ENCODE measurements at regions not wholly inside any gene's neighbourhood (a gene's known extent, or its start where the extent isn't known, plus 50 kb on each side); places are given as distances from the start of the nearest gene placed in this dataset.

- TF ChIP-seq POLR2A (IDR thresholded peaks at IDR 0.05): no peak
- no peak for TF ChIP-seq CTCF (IDR thresholded peaks at IDR 0.05)
These were observed 50.4 kb upstream of the SERTAD2 start for GRCh38 chr2:64704161-64704560.
